PFSK-1 (cell line): ENCODE measurements at regions not wholly inside any gene's neighbourhood (a gene's known extent, or its start where the extent isn't known, plus 50 kb on each side); places are given as distances from the start of the nearest gene placed in this dataset.

Experiments
- POLR2AphosphoS5 ChIP-seq: IDR thresholded peaks from 2 replicates; pipeline ENCODE4 v1.6.1; 2012; ENCODE audit warnings: low read depth, mild to moderate bottlenecking, control low read depth, low read length, moderate library complexity
- TAF1 ChIP-seq: IDR thresholded peaks from 2 replicates; pipeline ENCODE4 v1.6.1; 2012; ENCODE audit warnings: low read length, control low read depth, borderline replicate concordance; ENCODE audit not compliant: insufficient read depth
- TF ChIP-seq, protein P1 (sequence below), 2 experiments: IDR thresholded peaks; 2 replicates each; pipeline versions ENCODE4 v1.6.1 to v1.8.0; 2011 to 2012; ENCODE audit warnings: low read depth in 2 of 2, low read length in 2 of 2, control low read depth in 1 of 2, inconsistent platforms in 1 of 2, mild to moderate bottlenecking in 1 of 2, moderate library complexity in 1 of 2; ENCODE audit not compliant: insufficient read depth in 1 of 2

- TF ChIP-seq, protein P1, sequence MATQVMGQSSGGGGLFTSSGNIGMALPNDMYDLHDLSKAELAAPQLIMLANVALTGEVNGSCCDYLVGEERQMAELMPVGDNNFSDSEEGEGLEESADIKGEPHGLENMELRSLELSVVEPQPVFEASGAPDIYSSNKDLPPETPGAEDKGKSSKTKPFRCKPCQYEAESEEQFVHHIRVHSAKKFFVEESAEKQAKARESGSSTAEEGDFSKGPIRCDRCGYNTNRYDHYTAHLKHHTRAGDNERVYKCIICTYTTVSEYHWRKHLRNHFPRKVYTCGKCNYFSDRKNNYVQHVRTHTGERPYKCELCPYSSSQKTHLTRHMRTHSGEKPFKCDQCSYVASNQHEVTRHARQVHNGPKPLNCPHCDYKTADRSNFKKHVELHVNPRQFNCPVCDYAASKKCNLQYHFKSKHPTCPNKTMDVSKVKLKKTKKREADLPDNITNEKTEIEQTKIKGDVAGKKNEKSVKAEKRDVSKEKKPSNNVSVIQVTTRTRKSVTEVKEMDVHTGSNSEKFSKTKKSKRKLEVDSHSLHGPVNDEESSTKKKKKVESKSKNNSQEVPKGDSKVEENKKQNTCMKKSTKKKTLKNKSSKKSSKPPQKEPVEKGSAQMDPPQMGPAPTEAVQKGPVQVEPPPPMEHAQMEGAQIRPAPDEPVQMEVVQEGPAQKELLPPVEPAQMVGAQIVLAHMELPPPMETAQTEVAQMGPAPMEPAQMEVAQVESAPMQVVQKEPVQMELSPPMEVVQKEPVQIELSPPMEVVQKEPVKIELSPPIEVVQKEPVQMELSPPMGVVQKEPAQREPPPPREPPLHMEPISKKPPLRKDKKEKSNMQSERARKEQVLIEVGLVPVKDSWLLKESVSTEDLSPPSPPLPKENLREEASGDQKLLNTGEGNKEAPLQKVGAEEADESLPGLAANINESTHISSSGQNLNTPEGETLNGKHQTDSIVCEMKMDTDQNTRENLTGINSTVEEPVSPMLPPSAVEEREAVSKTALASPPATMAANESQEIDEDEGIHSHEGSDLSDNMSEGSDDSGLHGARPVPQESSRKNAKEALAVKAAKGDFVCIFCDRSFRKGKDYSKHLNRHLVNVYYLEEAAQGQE (IDR thresholded peaks at IDR 0.05; ENCODE audit: insufficient read depth in 1 of 2, low read depth in 2 of 2, low read length in 2 of 2) = no peak
- no peak for TF ChIP-seq TAF1
- no peak for TF ChIP-seq POLR2AphosphoS5
Measured at GRCh38 chr2:200025717-200026116, 70.3 kb downstream of the MAIP1 start.
